Testis (tissue), 2 donors: ENCODE measurements at regions not wholly inside any gene's neighbourhood (a gene's known extent, or its start where the extent isn't known, plus 50 kb on each side); places are given as distances from the start of the nearest gene placed in this dataset.

Source experiments
- POLR2A ChIP-seq: fragments of 450-650 bp; IDR thresholded peaks from one replicate; pipeline ENCODE4 v1.6.1; 2017; ENCODE audit warnings: antibody characterized with exemption, mild to moderate bottlenecking, moderate library complexity
- TF ChIP-seq, protein P1 (sequence below), 3 experiments: fragments of 450-650 bp in 2 of 3; fragments of 200-600 bp in 1 of 3; sonication (generic) in 1 of 3; IDR thresholded peaks; one replicate each; pipeline ENCODE4 v1.5.1; 2016 to 2019; ENCODE audit warnings: antibody characterized with exemption in 3 of 3, mild to moderate bottlenecking in 2 of 3, moderate library complexity in 1 of 3

DNA sequence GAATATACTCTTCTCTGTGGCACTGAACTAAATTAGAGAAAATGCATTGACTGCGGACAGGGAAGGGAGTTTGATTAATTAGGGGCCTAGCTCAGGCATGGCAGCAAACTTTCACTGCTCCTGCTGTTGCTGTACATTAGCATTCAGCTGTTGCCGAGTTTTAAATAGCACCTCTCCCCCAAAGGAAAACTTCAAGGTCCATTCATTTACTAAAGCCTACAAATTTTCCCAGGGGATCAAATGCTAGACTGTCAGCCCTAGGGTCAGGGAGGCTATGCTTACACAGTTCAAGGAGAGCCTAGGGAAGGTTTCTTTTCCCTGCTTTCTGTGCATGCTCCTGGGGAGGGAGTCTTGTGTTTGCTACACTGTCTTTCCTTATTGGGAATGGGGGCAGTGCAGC, 60.0 kb upstream of the GZMB start:
- TF ChIP-seq, protein P1, sequence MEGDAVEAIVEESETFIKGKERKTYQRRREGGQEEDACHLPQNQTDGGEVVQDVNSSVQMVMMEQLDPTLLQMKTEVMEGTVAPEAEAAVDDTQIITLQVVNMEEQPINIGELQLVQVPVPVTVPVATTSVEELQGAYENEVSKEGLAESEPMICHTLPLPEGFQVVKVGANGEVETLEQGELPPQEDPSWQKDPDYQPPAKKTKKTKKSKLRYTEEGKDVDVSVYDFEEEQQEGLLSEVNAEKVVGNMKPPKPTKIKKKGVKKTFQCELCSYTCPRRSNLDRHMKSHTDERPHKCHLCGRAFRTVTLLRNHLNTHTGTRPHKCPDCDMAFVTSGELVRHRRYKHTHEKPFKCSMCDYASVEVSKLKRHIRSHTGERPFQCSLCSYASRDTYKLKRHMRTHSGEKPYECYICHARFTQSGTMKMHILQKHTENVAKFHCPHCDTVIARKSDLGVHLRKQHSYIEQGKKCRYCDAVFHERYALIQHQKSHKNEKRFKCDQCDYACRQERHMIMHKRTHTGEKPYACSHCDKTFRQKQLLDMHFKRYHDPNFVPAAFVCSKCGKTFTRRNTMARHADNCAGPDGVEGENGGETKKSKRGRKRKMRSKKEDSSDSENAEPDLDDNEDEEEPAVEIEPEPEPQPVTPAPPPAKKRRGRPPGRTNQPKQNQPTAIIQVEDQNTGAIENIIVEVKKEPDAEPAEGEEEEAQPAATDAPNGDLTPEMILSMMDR (IDR thresholded peaks at IDR 0.05) = no peak
- TF ChIP-seq POLR2A = no peak
